ENCODE measurements at regions not wholly inside any gene's neighbourhood (a gene's known extent, or its start where the extent isn't known, plus 50 kb on each side); places are given as distances from the start of the nearest gene placed in this dataset.

DNA sequence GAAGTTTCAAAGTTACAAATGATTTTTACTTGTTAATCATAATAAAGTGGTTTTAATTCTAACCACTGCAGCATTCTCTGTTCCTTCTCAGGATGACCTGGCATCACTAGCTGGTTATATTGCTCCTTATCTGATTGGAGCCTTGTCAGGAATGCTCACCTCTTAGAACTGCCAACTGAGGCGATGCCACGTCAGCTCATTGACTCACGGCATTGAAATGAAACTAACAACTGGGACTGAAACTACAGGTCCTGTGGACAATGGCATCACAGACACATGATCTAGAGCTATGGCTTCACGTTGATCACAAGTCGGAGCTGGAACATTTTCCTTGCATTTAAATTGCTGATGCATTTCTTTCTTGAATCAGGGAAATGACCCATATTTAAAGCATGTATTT lies 54.9 kb upstream of the MAP2 start:
- no peak for DNase-seq (ENCODE audit: low spot score)

DNA sequence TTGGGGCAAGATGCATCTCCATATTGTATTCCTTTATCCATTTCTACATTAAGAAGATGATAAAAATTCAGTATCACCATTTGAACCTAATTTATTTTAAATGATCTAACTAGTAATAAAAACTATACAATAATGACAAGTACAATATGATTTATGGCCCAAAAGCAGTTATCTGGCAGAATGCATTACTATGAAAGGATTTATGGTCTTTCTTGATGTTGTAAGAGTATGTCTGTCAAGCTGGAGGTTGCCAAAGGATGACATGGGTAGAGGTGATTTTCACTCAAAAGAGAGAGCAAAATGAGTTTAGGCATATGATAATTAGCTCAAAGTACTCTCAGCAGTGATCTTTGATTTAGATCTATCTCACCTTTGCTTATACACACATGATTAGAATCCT lies 54.2 kb upstream of the MAP2 start:
- DNase-seq (ENCODE audit: low spot score): no peak

DNA sequence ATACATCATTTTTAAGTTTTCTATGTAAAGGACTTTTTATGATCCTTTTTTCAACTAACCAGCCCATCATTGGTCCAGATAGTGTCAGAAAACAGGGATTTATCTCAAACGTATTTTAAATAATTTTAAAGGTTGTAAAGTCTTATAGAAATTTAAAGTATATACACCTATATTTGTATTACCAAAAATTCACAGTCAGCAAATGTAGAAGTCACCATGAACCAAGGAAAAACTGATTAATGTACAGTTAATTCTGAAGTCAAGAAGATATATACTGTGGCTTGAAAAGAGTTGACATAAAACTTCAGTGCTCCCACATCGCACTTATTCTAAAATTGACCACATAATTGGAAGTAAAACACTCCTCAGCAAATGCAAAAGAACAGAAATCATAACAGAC lies 52.4 kb upstream of the MAP2 start:
- DNase-seq (ENCODE audit: low spot score): no peak
